CD1c-positive myeloid dendritic cell (primary cell): ENCODE measurements at regions not wholly inside any gene's neighbourhood (a gene's known extent, or its start where the extent isn't known, plus 50 kb on each side); places are given as distances from the start of the nearest gene placed in this dataset.

ENCODE experiments used
- DNase-seq: peaks from one replicate; pipeline ENCODE4 v3.0.0-alpha.2; 2016; ENCODE audit errors: extremely low spot score

GRCh38 chrX:33465137-33465536 lies 253.8 kb upstream of the DMD start:
- DNase-seq, result no peak

GRCh38 chrX:33457102-33457501 lies 245.8 kb upstream of the DMD start:
- no peak for DNase-seq

DNA sequence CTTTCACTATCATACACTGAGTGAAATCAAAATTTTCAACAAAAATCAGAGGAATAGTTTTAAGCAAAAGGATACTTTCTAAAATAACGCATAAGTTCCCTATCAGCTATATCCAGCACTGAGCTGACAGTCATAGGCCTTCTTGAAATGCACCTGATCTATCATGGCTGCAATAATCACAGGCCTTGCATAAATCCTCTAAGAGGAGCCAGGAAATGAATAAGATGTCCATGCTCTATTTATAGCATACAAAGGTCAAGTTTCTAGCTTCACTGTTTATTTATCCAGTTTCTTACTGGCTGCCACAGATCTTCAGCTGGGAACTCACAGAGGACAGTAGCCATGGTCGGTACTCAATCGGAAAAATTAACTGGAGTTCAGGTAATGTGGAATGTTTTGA lies 235.9 kb upstream of the DMD start:
- DNase-seq, result no peak

- DNase-seq, result peak; percentile 41
These were observed 223.1 kb upstream of the DMD start for GRCh38 chrX:33434256-33435092.

DNA sequence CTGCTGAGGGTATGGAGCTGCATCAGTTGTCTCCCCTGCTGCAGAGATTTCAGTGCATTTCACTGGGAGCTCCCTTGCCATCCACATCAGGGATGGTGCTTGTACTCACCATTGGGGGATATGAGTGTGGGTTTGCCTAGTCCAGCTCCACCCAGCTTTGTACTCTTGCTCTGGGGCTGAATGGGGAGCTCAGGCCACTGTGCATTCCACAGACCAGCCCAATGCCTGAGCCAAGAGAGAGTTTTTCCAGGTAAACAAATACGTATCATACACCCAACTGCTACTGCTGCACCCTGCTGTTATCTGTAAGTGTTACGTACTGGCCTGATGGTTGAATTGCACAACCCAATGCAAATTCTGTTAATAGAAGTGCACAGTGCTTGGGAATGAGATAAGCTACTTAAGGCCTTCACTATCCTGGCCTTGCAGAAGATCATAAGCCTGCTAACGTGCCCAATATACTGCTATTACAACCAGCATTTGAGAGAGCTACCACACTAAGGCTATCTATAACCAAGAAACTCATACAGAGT lies 205.0 kb upstream of the DMD start:
- no peak for DNase-seq

DNA sequence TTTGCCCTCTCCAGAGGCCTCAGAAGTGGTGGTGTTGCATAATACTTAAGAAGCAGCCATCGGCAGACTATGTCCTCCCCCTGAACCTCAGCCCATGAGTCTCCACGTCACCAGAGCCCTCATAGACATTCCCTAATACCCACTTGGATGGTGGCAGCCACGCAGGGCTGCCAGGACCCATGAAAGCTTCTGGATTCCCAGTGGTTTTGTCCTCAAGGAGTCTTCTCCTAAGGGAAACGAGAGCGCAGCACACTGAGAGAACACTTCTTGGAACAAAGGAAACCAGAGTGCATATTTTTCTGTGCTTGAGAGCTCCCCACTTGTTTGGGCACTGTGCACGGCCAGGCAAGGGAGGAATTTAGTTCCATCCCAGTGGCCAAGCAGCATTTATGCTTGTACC lies 204.1 kb upstream of the DMD start:
- DNase-seq, result no peak

GRCh38 chrX:33385546-33385945 lies 174.2 kb upstream of the DMD start:
- DNase-seq, result no peak

- DNase-seq, result no peak
These were observed 168.5 kb upstream of the DMD start for GRCh38 chrX:33379839-33380238.

DNA sequence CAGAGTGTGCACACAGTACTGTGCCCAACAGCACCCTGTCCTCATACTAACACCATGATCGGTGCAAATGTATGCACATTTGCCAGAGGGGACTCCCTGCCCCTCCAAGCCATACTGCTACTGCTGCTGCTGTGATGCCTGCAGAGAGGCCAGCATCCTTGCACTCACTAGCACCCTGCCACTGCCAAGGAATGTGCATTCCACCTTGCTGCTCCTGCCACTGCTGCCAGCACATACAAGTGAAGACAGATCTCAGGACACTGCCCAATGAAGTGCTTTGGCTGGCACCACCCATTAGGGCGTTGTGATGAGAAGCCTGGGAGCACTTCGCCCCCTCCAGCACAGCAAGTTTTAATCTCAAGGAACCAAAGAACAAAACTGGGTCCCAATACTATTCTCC lies 146.3 kb upstream of the DMD start:
- DNase-seq, result no peak

GRCh38 chrX:33339219-33339618 lies 127.9 kb upstream of the DMD start:
- DNase-seq, result no peak

- no peak for DNase-seq
These were observed 125.4 kb upstream of the DMD start for GRCh38 chrX:33336783-33337182.

GRCh38 chrX:33333271-33333670 lies 121.9 kb upstream of the DMD start:
- DNase-seq, result no peak

DNA sequence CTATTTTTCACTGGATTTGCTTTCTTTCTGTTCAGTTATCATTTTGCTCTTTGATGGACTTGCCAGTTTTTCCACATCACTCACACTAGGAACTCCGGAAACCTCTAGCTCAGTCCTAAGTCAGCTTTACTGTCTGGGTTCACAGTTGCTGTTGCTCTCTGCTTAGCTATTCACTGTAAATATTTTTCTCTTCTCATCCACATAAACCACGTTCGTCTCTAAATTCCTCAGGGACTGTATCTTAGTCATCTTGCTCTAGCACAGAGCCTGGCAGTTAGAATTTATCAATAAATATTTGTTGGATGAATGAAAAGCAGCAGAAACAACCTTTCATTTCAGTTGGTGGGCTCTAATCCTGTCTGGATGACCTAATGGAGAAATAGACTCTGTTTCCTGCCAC lies 119.4 kb upstream of the DMD start:
- DNase-seq, result no peak

DNA sequence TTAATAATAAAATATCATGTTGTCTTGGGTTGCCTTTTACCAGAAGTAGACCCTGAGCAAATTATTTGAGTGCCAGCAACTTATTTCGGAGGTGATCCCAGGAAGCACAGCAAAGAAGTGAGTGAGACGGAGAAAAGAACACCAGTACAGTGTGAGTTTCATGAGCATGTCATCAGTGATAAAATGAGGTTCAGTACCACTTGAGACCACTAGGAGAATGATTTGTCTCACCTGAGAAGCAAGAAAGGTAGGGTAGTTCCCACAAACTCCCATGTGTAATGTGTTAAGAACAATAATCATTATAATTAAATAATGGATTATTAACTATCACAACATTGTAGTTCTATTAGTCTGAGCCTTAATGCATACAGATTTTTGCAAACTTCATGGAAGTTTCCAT lies 112.8 kb upstream of the DMD start:
- DNase-seq, result no peak

DNA sequence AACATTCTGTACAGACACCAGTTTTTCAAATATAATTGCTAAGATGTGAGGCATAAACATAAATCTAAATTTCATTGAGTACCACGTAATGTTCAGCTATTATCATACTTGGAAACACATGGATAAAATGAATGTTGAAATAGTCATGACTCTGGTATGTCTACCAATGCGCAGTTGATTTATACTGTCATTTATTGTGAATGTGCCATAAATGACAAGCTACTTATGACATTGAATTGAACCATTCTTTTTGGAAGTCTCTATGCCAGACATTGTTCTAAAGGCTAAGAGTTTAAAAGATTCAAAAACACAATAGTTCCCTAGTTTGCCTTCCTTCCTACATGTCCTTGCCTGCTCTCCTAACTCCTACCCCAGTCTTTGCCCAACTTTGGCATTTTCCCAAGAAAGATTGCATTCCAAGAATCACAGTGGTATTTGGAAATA lies 96.6 kb upstream of the DMD start:
- no peak for DNase-seq

DNA sequence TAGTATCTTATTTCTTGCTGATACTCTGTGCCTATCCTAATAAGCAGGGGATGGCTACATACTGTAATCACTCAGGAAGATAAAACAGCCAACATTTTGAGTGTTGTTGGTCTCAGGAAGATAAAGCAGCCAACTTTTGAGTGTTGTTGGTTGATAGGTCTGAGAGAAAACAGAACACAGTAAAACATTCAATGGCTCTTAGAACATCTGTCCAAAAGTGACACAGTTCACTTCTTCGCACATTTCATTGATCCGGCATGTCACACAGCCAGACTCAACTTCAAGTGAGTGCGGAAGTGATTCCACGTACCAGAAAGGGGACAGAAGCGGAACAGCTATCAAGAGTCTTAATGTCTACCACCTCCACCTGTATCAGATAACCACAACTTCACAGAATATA lies 87.3 kb upstream of the DMD start:
- no peak for DNase-seq

DNA sequence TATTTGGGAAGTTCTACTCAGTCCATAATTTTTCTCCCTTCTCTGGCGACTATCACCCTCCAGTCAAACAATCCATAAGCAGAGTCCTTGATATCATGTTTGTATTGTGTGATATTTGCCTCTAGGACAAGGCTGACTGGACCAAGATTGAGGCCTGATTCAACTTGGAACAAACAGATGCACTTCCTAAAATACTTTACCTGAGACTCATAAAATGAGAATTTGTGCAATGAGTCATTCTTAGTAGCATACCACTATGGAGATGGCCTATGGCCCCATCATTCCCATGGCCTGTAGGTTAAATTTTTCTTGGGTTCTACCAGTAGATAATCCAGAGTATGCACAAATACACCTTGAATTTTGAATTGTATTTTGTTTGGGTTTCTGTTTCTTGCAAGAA lies 74.2 kb upstream of the DMD start:
- DNase-seq, result no peak

GRCh38 chrX:33277046-33277445 lies 65.7 kb upstream of the DMD start:
- no peak for DNase-seq

DNA sequence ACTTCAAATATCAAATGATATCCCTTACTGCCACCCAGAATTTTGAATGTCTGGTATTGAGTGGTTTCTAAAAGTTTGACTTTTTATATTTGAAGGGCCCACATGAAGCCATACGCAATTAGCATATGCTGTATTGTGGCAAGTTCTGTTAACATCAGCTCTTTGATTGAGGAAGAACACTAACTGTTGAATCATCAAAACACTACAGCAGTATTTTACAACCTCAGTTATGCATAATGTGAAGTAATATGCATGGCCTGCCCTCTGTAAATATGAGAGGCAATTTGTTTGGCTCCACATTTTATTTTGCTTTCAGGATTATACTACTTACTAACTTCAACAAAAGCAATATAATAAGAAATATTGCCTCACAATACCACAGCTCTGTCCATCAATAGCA lies 62.2 kb upstream of the DMD start:
- DNase-seq, result no peak

GRCh38 chrX:33272986-33273385 lies 61.6 kb upstream of the DMD start:
- DNase-seq, result no peak
